GM23338 (cell line): ENCODE measurements at regions not wholly inside any gene's neighbourhood (a gene's known extent, or its start where the extent isn't known, plus 50 kb on each side); places are given as distances from the start of the nearest gene placed in this dataset.
A peak's percentile ranks its signal among the peaks of the same experiment; 100 is the strongest.

ENCODE experiments used
- ATAC-seq: fragments of 200-7000 bp; cut with Tn5 transposase; 3 replicates; pipeline ENCODE4 v1.9.1; 2020
- DNase-seq: peaks from one replicate; pipeline ENCODE4 v3.0.0-alpha.2; 2015; ENCODE audit warnings: low spot score
- H2AFZ ChIP-seq: fragments of 200-600 bp; sonication (generic); 2 replicates; pipeline ENCODE4 v1.8.0; 2016; ENCODE audit warnings: antibody characterized with exemption, mild to moderate bottlenecking, moderate library complexity
- H3F3A ChIP-seq: fragments of 200-600 bp; sonication (generic); replicated peaks from 2 replicates; pipeline ENCODE4 v1.8.0; 2017; ENCODE audit warnings: antibody characterized with exemption, mixed run types, low read depth
- H3K27ac ChIP-seq: fragments of 200-600 bp; sonication (generic); 2 replicates; pipeline ENCODE4 v1.6.1; 2016; ENCODE audit warnings: low read depth
- H3K27me3 ChIP-seq: fragments of 200-600 bp; sonication (generic); 2 replicates; pipeline ENCODE4 v1.8.0; 2016; ENCODE audit warnings: mild to moderate bottlenecking, mixed run types, moderate library complexity; ENCODE audit not compliant: insufficient read depth
- H3K36me3 ChIP-seq: fragments of 200-600 bp; sonication (generic); 2 replicates; pipeline ENCODE4 v1.8.0; 2016; ENCODE audit warnings: mild to moderate bottlenecking; ENCODE audit not compliant: insufficient read depth
- H3K4me1 ChIP-seq: fragments of 200-600 bp; sonication (generic); 2 replicates; pipeline ENCODE4 v1.8.0; 2016; ENCODE audit warnings: mild to moderate bottlenecking, moderate library complexity; ENCODE audit not compliant: insufficient read depth
- H3K4me2 ChIP-seq: fragments of 200-600 bp; sonication (generic); 2 replicates; pipeline ENCODE4 v1.7.1; 2017; ENCODE audit warnings: mixed run types
- H3K4me3 ChIP-seq: fragments of 200-600 bp; sonication (generic); 2 replicates; pipeline ENCODE4 v1.6.1; 2016; ENCODE audit warnings: mixed run types
- H3K79me2 ChIP-seq: fragments of 200-600 bp; sonication (generic); replicated peaks from 2 replicates; pipeline ENCODE4 v1.8.0; 2017; ENCODE audit warnings: mild to moderate bottlenecking; ENCODE audit not compliant: insufficient read depth
- H3K9me2 ChIP-seq: fragments of 200-600 bp; sonication (generic); 2 replicates; pipeline ENCODE4 v1.8.0; 2017; ENCODE audit not compliant: insufficient read depth
- H4K20me1 ChIP-seq: fragments of 200-600 bp; sonication (generic); replicated peaks from 2 replicates; pipeline ENCODE4 v1.8.0; 2017; ENCODE audit warnings: mild to moderate bottlenecking; ENCODE audit not compliant: insufficient read depth
- H3K27ac Mint-ChIP-seq: 2 replicates; pipeline ENCODE4 v1.8.0; 2020; ENCODE audit warnings: inconsistent platforms, mild to moderate bottlenecking, moderate library complexity, mixed read lengths
- H3K27me3 Mint-ChIP-seq: 3 replicates; pipeline ENCODE4 v1.8.0; 2022; ENCODE audit warnings: low read depth, mild to moderate bottlenecking, moderate library complexity, mixed read lengths, inconsistent platforms; ENCODE audit not compliant: insufficient read depth, poor library complexity
- H3K36me3 Mint-ChIP-seq: 3 replicates; pipeline ENCODE4 v1.8.0; 2021; ENCODE audit warnings: low read depth, mild to moderate bottlenecking, inconsistent platforms, moderate library complexity, mixed read lengths
- H3K4me1 Mint-ChIP-seq: 3 replicates; pipeline ENCODE4 v1.8.0; 2020; ENCODE audit warnings: mild to moderate bottlenecking, inconsistent platforms, mixed read lengths
- H3K4me3 Mint-ChIP-seq: 3 replicates; pipeline ENCODE4 v1.8.0; 2021; ENCODE audit warnings: moderate library complexity, mild to moderate bottlenecking, inconsistent platforms, mixed read lengths
- H3K9me3 Mint-ChIP-seq: 3 replicates; pipeline ENCODE4 v1.8.0; 2020; ENCODE audit warnings: moderate library complexity, mild to moderate bottlenecking, inconsistent platforms, mixed read lengths
- CREB1 ChIP-seq: fragments of 250-450 bp; sonication (Bioruptor Pico); IDR thresholded peaks from 2 replicates; pipeline ENCODE4 v1.5.0; 2020; ENCODE audit warnings: low read depth, mild to moderate bottlenecking, moderate library complexity
- EZH2 ChIP-seq: fragments of 200-600 bp; sonication (generic); IDR thresholded peaks from one replicate; pipeline ENCODE4 v1.8.0; 2017; ENCODE audit warnings: antibody characterized with exemption, mild to moderate bottlenecking, low read depth; ENCODE audit not compliant: unreplicated experiment
- EZH2phosphoT487 ChIP-seq: fragments of 200-600 bp; sonication (generic); IDR thresholded peaks from one replicate; pipeline ENCODE4 v1.8.1; 2018; ENCODE audit warnings: antibody characterized with exemption; ENCODE audit not compliant: unreplicated experiment
- JUNB ChIP-seq: IDR thresholded peaks from one replicate; pipeline ENCODE4 v1.6.1; 2016; ENCODE audit warnings: antibody characterized with exemption; ENCODE audit not compliant: unreplicated experiment
- ZNF114 ChIP-seq: fragments of 250-450 bp; sonication (Bioruptor Pico); IDR thresholded peaks from 2 replicates; pipeline ENCODE4 v1.5.0; 2020; ENCODE audit warnings: mild to moderate bottlenecking, moderate library complexity
- ZNF331 ChIP-seq: fragments of 250-450 bp; sonication (Bioruptor Pico); IDR thresholded peaks from 2 replicates; pipeline ENCODE4 v1.5.0; 2020; ENCODE audit warnings: low read depth, mild to moderate bottlenecking, moderate library complexity
- TF ChIP-seq, protein P1 (sequence below): IDR thresholded peaks from 2 replicates; pipeline ENCODE4 v1.6.1; 2016; ENCODE audit warnings: antibody characterized with exemption
- TF ChIP-seq, protein P2 (sequence below): IDR thresholded peaks from one replicate; pipeline ENCODE4 v1.6.1; 2018; ENCODE audit warnings: antibody characterized with exemption; ENCODE audit not compliant: unreplicated experiment
- TF ChIP-seq, protein P3 (sequence below), 2 experiments: fragments of 200-600 bp in 1 of 2; sonication (generic) in 1 of 2; conservative IDR thresholded peaks; 2 replicates each; pipeline versions ENCODE4 v1.5.1 to v1.6.1; 2016 to 2017; ENCODE audit warnings: antibody characterized with exemption in 2 of 2, low read depth in 2 of 2, mild to moderate bottlenecking in 2 of 2, moderate library complexity in 1 of 2
- TF ChIP-seq, protein P4 (sequence below): fragments of 250-450 bp; sonication (Bioruptor Pico); IDR thresholded peaks from 2 replicates; pipeline ENCODE4 v1.5.0; 2020; ENCODE audit warnings: mild to moderate bottlenecking, moderate library complexity

DNA sequence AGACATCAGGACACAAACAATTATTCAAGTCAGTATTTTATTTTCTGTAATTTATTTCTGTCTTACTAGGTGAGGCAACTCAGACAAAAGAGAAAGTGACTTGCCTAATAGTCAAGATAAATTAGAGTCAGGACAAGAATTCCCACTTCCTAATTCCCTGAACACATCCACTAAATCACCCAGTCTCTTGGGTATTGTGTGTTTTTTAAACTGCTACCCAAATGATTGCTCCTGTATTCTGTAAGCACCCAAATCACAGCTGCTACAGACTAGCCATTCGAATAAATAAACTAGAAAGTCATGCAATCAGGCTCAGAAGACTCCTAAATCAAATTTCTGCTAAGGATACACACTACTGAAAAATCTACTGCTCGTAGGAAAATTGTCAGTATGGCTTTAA is 263.0 kb downstream of the DUSP6 start (continued):
- TF ChIP-seq JUNB (no peak), EZH2phosphoT487 (no peak), ZNF331 (CRISPR knock-in tag) (no peak), CREB1 (no peak), EZH2 (no peak), ZNF114 (CRISPR knock-in tag) (no peak)
- TF ChIP-seq, protein P1, sequence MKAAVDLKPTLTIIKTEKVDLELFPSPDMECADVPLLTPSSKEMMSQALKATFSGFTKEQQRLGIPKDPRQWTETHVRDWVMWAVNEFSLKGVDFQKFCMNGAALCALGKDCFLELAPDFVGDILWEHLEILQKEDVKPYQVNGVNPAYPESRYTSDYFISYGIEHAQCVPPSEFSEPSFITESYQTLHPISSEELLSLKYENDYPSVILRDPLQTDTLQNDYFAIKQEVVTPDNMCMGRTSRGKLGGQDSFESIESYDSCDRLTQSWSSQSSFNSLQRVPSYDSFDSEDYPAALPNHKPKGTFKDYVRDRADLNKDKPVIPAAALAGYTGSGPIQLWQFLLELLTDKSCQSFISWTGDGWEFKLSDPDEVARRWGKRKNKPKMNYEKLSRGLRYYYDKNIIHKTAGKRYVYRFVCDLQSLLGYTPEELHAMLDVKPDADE: no peak
- TF ChIP-seq, protein P2, sequence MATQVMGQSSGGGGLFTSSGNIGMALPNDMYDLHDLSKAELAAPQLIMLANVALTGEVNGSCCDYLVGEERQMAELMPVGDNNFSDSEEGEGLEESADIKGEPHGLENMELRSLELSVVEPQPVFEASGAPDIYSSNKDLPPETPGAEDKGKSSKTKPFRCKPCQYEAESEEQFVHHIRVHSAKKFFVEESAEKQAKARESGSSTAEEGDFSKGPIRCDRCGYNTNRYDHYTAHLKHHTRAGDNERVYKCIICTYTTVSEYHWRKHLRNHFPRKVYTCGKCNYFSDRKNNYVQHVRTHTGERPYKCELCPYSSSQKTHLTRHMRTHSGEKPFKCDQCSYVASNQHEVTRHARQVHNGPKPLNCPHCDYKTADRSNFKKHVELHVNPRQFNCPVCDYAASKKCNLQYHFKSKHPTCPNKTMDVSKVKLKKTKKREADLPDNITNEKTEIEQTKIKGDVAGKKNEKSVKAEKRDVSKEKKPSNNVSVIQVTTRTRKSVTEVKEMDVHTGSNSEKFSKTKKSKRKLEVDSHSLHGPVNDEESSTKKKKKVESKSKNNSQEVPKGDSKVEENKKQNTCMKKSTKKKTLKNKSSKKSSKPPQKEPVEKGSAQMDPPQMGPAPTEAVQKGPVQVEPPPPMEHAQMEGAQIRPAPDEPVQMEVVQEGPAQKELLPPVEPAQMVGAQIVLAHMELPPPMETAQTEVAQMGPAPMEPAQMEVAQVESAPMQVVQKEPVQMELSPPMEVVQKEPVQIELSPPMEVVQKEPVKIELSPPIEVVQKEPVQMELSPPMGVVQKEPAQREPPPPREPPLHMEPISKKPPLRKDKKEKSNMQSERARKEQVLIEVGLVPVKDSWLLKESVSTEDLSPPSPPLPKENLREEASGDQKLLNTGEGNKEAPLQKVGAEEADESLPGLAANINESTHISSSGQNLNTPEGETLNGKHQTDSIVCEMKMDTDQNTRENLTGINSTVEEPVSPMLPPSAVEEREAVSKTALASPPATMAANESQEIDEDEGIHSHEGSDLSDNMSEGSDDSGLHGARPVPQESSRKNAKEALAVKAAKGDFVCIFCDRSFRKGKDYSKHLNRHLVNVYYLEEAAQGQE: no peak

DNA sequence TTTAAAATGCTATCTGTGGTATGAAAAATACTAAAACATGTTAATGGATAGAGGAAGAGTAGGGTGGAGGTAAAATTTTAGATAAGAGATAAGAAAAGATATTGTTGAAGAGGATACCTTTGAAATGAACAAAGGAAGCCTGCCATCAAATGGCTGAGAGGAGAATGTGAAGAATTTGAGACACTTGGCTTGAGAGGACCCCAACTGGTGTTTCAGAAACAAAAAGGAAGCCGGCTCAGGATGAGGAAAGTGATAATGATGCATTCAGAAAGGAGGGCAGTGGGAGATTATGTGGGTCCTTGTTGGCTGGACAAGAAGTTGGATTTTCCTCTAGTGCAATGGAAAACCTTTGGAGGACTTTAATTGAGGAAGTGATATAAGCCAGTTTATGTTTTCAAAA is 264.4 kb downstream of the DUSP6 start:
- TF ChIP-seq, protein P3, sequence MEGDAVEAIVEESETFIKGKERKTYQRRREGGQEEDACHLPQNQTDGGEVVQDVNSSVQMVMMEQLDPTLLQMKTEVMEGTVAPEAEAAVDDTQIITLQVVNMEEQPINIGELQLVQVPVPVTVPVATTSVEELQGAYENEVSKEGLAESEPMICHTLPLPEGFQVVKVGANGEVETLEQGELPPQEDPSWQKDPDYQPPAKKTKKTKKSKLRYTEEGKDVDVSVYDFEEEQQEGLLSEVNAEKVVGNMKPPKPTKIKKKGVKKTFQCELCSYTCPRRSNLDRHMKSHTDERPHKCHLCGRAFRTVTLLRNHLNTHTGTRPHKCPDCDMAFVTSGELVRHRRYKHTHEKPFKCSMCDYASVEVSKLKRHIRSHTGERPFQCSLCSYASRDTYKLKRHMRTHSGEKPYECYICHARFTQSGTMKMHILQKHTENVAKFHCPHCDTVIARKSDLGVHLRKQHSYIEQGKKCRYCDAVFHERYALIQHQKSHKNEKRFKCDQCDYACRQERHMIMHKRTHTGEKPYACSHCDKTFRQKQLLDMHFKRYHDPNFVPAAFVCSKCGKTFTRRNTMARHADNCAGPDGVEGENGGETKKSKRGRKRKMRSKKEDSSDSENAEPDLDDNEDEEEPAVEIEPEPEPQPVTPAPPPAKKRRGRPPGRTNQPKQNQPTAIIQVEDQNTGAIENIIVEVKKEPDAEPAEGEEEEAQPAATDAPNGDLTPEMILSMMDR (conservative IDR thresholded peaks at IDR 0.05; ENCODE audit: low read depth in 2 of 2): no peak
- TF ChIP-seq, protein P4, sequence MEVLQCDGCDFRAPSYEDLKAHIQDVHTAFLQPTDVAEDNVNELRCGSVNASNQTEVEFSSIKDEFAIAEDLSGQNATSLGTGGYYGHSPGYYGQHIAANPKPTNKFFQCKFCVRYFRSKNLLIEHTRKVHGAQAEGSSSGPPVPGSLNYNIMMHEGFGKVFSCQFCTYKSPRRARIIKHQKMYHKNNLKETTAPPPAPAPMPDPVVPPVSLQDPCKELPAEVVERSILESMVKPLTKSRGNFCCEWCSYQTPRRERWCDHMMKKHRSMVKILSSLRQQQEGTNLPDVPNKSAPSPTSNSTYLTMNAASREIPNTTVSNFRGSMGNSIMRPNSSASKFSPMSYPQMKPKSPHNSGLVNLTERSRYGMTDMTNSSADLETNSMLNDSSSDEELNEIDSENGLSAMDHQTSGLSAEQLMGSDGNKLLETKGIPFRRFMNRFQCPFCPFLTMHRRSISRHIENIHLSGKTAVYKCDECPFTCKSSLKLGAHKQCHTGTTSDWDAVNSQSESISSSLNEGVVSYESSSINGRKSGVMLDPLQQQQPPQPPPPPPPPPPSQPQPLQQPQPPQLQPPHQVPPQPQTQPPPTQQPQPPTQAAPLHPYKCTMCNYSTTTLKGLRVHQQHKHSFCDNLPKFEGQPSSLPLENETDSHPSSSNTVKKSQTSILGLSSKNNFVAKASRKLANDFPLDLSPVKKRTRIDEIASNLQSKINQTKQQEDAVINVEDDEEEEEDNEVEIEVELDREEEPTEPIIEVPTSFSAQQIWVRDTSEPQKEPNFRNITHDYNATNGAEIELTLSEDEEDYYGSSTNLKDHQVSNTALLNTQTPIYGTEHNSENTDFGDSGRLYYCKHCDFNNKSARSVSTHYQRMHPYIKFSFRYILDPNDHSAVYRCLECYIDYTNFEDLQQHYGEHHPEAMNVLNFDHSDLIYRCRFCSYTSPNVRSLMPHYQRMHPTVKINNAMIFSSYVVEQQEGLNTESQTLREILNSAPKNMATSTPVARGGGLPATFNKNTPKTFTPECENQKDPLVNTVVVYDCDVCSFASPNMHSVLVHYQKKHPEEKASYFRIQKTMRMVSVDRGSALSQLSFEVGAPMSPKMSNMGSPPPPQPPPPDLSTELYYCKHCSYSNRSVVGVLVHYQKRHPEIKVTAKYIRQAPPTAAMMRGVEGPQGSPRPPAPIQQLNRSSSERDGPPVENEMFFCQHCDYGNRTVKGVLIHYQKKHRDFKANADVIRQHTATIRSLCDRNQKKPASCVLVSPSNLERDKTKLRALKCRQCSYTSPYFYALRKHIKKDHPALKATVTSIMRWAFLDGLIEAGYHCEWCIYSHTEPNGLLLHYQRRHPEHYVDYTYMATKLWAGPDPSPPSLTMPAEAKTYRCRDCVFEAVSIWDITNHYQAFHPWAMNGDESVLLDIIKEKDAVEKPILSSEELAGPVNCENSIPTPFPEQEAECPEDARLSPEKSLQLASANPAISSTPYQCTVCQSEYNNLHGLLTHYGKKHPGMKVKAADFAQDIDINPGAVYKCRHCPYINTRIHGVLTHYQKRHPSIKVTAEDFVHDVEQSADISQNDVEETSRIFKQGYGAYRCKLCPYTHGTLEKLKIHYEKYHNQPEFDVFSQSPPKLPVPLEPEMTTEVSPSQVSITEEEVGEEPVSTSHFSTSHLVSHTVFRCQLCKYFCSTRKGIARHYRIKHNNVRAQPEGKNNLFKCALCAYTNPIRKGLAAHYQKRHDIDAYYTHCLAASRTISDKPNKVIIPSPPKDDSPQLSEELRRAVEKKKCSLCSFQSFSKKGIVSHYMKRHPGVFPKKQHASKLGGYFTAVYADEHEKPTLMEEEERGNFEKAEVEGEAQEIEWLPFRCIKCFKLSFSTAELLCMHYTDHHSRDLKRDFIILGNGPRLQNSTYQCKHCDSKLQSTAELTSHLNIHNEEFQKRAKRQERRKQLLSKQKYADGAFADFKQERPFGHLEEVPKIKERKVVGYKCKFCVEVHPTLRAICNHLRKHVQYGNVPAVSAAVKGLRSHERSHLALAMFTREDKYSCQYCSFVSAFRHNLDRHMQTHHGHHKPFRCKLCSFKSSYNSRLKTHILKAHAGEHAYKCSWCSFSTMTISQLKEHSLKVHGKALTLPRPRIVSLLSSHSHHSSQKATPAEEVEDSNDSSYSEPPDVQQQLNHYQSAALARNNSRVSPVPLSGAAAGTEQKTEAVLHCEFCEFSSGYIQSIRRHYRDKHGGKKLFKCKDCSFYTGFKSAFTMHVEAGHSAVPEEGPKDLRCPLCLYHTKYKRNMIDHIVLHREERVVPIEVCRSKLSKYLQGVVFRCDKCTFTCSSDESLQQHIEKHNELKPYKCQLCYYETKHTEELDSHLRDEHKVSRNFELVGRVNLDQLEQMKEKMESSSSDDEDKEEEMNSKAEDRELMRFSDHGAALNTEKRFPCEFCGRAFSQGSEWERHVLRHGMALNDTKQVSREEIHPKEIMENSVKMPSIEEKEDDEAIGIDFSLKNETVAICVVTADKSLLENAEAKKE (CRISPR knock-in tag): peak; percentile 85; the same call in 1 of the 2 replicates
- ATAC-seq: peak; percentile 73

More for the DNA sequence above, 264.4 kb downstream of the DUSP6 start:
- Mint-ChIP-seq H3K36me3 (peaks cover 38% of the 10 kb centered on the region), H3K27ac (no peak overlapping the region; the same call in 1 of the 2 replicates), H3K4me3 (peak overlapping the region; percentile 7; the same call in 1 of the 3 replicates), H3K4me1 (peaks cover 45% of the 10 kb centered on the region), H3K9me3 (peaks cover 34% of the 10 kb centered on the region), H3K27me3 (peaks cover 9% of the 10 kb centered on the region)
- H3K9me2 ChIP-seq: no peaks in the 10 kb centered on the region; the same call in 1 of the 2 replicates
- H3K4me3 ChIP-seq: no peak overlapping the region
- DNase-seq: peak; percentile 75
- no peaks in the 10 kb centered on the region for H3F3A ChIP-seq
- no peak overlapping the region for H2AFZ ChIP-seq
- H3K36me3 ChIP-seq: no peaks in the 10 kb centered on the region
- no peak overlapping the region for H3K4me2 ChIP-seq
- H3K27me3 ChIP-seq: no peaks in the 10 kb centered on the region
- peaks cover 35% of the 10 kb centered on the region for H3K4me1 ChIP-seq
- peak overlapping the region; percentile 16; the same call in 1 of the 2 replicates for H3K27ac ChIP-seq
- H3K79me2 ChIP-seq: no peaks in the 10 kb centered on the region
- no peaks in the 10 kb centered on the region for H4K20me1 ChIP-seq
